KOPT-K1 (cell line): ENCODE measurements at regions not wholly inside any gene's neighbourhood (a gene's known extent, or its start where the extent isn't known, plus 50 kb on each side); places are given as distances from the start of the nearest gene placed in this dataset.

Source experiments
- H3K27ac ChIP-seq: fragments of 200-600 bp; sonication (generic); 2 replicates; pipeline ENCODE4 v1.5.1; 2016; ENCODE audit warnings: antibody characterized with exemption, mild to moderate bottlenecking, low read depth, low read length; ENCODE audit not compliant: poor library complexity, severe bottlenecking
- H3K36me3 ChIP-seq: fragments of 200-600 bp; sonication (generic); 2 replicates; pipeline ENCODE4 v1.5.1; 2017; ENCODE audit warnings: antibody characterized with exemption, mild to moderate bottlenecking, low read length, moderate library complexity; ENCODE audit not compliant: insufficient read depth
- H3K9me3 ChIP-seq: fragments of 200-600 bp; sonication (generic); 2 replicates; pipeline ENCODE4 v1.5.1; 2017; ENCODE audit warnings: antibody characterized with exemption, low read length, mild to moderate bottlenecking; ENCODE audit not compliant: insufficient read depth, poor library complexity, severe bottlenecking

DNA sequence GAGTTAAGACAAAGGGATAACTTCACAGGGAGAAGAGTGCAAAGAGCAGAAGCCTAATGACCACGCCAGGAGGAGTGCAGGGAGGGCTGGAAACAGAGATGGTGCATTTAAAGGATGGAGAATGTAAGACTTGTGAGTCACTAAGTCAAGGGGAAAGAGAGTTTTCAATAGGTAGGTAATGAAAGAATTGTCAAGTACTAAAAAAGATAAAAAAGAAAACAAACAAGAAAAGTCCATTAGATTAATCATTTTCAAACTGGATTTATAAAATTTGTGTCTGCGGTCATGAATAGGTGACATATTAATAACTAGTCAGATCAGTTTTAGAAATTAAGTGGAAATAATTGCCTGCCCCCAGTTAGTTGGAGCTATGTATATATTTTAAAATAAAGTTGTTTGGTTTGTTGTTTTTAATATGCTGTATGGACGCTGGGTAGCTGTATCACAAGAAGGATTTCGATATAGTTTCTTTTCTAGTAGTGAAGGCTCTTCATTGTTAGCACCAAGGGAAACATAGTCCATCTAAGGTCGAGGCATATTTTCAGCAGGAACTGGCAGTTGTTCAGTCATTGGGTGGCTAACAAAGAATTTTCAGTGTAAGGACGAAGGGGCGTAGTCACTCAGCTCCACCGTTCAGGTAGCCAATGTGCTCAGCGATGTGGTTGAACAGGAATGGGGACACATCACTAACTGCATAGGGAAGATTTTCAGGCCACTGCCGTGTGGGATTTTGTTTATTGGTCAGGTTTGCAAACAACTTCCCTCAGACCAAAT is 203.0 kb downstream of the TGFB2 start:
- Histone ChIP-seq H3K36me3 (no peaks in the 10 kb centered on the region), H3K27ac (no peak overlapping the region), H3K9me3 (no peaks in the 10 kb centered on the region)

DNA sequence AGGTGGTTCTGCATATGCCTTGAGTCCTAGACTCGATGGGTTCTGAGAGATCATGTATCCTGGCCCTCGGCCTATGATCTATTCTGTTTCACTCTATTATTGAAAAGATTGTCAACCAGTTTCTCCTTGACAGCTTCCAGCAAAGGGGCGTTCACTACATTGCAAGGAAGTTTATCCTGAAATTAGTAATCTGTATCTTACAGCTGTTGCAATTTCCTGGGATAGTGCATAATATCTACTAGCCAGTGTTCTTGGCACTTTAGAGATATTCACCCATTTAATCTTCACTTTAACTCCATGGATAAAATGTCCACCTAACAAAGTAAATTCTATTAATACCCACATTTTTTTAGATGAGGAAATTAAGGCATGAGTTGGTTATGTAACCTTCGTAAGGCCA is 203.6 kb downstream of the TGFB2 start:
- no peaks in the 10 kb centered on the region for H3K36me3 ChIP-seq
- H3K27ac ChIP-seq: no peak overlapping the region
- no peaks in the 10 kb centered on the region for H3K9me3 ChIP-seq

GRCh38 chr1:218553197-218553596 is 208.1 kb downstream of the TGFB2 start:
- Histone ChIP-seq H3K27ac (no peak overlapping the region), H3K36me3 (no peaks in the 10 kb centered on the region), H3K9me3 (no peaks in the 10 kb centered on the region)

DNA sequence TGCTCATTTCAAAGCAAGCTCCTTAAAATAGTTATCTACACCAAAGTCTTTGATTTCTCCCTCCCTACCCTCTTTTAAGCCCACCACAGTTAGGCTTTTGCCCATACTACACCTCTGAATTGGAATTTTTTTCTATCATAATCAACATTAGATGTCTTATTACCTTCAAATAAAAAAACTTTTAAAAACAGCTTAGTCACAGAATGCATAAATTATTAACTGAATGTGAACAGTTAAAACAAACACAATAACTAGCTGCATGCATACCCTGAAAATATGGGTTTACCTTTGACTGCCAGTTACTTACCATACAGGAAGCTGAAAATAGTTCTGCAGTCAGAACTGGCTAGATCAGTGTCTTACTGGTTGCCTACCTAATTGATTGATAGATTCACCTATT is 210.9 kb downstream of the TGFB2 start:
- no peak overlapping the region for H3K27ac ChIP-seq
- H3K36me3 ChIP-seq: no peaks in the 10 kb centered on the region
- no peaks in the 10 kb centered on the region for H3K9me3 ChIP-seq

DNA sequence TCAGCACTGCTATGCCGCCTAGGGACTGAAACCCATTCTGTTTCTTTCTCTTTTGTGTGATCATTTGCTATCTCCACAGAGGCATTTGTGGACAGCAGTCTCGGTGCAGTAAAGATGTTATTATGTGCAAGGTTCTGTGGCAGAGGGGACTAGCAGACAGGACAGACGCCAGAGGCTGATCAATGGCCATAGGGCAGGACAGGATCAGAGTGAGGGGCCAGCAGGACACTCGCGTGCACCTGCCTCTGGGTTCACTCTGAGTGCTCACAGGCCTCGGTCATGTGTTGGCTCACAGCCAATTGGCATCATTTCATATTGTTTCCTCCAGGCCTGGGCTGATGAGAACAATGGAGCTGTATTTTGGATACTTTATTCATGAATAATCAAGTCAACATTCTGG is 212.6 kb downstream of the TGFB2 start:
- Histone ChIP-seq H3K36me3 (no peaks in the 10 kb centered on the region), H3K9me3 (no peaks in the 10 kb centered on the region), H3K27ac (no peak overlapping the region)

DNA sequence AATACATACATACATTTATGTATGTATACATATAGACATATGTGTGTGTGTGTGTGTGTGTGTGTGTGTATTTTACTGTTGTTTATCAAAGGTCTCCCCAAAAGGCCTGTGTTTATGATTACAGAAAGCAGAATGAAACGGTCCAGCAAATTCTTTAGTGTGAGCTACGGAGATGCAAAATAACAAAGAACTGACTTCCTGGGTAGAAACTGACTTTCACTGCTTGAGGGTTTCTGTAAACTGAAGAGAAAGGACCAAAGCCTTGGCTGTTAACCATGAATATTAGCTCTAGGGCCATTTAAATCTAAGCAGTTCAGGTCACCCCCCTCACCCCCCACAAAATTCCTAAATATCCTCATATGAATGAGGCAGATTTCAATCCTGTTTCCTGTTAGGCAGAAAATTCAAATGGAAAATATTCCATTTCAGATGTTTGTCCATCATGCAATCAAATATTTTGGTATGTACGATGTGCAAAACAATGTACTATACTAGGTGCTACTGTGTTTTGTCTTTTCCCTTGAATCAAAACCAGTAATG is 213.2 kb downstream of the TGFB2 start:
- Histone ChIP-seq H3K36me3 (no peaks in the 10 kb centered on the region), H3K9me3 (no peaks in the 10 kb centered on the region), H3K27ac (no peak overlapping the region)

DNA sequence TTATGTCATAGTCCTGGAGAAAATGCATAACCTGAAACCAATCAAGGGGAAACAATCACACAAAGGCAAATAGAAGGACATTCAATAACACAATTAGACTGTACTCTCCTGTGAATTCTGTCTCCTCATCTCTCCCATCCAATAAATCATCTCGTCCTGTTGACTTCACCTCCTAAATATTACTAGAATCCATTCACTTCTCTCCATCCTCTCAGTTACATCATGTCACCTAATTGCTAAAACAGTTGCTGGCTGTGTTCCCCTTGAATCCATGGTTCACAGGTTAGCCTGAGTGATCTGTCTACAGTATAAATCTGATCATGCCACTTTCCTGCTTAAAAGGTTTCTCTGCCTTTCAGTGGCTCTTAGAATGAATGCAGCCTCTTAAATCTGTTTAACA is 220.2 kb downstream of the TGFB2 start:
- Histone ChIP-seq H3K9me3 (no peaks in the 10 kb centered on the region), H3K27ac (no peak overlapping the region), H3K36me3 (no peaks in the 10 kb centered on the region)

DNA sequence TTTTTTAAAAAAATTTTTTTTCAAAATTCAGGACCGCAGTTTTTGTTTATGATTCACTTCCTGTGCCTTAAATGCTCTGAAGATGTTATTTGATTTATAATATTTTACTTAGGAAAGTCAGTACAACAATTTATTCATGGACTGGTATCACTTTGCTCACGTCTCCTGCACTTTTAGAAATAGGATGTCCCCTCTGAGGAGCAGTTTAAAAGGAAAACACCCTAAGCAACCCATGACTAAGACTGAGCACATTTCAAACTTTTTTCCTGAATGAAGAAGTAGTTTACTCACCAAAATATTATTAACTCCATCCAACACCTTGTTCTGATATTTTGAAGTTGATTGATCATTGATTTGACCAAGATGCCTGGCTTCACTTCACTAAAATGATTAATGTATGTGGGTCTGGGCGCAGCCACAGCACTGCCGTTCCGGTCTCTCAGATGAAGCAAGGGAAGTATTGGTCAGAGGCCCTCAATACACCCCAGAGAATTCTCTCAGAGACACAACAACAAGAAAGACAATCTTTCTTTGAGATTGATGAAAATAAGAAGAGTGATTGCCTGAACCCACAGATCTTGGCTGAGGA is 223.9 kb downstream of the TGFB2 start:
- Histone ChIP-seq H3K9me3 (no peaks in the 10 kb centered on the region), H3K36me3 (no peaks in the 10 kb centered on the region), H3K27ac (no peak overlapping the region)

DNA sequence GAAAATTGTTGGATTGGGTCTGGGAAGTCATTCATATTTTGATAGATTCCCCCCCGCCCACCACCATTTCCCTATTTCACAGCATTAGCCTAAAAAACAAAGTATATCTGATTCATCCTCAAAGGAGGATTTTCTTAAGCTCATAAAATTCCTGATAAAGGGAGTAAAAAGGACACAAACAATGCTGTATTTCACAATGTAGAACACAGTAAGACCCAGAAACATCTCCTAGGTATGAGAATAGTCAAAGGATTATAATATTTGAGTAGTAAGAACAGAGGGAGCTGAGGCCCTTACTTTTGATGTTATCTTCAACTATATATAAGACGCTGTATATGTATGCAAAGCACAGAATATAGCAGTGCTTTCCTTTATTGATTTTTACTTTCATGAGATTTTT is 225.3 kb downstream of the TGFB2 start:
- Histone ChIP-seq H3K9me3 (no peaks in the 10 kb centered on the region), H3K36me3 (no peaks in the 10 kb centered on the region), H3K27ac (no peak overlapping the region)

GRCh38 chr1:218571491-218571890 is 226.4 kb downstream of the TGFB2 start:
- no peak overlapping the region for H3K27ac ChIP-seq
- H3K36me3 ChIP-seq: no peaks in the 10 kb centered on the region
- H3K9me3 ChIP-seq: no peaks in the 10 kb centered on the region

GRCh38 chr1:218572050-218572449 is 226.9 kb downstream of the TGFB2 start:
- Histone ChIP-seq H3K9me3 (no peaks in the 10 kb centered on the region), H3K36me3 (no peaks in the 10 kb centered on the region), H3K27ac (no peak overlapping the region)

DNA sequence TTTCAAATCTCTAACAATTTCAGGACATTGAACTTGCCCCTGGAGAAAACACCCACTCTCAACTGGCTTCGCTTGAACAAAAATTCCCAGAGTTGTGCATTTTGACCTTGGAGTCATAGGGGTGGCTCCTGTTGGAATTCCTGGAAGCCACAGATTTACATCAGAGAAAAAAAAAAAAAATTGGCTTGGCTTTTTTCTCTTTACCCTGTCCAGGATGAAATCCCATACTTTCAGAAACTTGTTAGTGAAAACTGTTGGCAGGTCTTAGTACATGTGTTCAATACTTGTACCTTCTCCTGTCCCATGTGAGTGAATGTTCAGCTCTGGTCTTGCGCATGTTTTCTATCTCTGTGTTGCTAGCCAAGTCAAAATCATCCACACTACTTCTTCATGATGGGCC is 228.8 kb downstream of the TGFB2 start:
- Histone ChIP-seq H3K9me3 (no peaks in the 10 kb centered on the region), H3K36me3 (no peaks in the 10 kb centered on the region), H3K27ac (no peak overlapping the region)

GRCh38 chr1:218575079-218575478 is 229.9 kb downstream of the TGFB2 start:
- Histone ChIP-seq H3K9me3 (no peaks in the 10 kb centered on the region), H3K27ac (no peak overlapping the region), H3K36me3 (no peaks in the 10 kb centered on the region)

DNA sequence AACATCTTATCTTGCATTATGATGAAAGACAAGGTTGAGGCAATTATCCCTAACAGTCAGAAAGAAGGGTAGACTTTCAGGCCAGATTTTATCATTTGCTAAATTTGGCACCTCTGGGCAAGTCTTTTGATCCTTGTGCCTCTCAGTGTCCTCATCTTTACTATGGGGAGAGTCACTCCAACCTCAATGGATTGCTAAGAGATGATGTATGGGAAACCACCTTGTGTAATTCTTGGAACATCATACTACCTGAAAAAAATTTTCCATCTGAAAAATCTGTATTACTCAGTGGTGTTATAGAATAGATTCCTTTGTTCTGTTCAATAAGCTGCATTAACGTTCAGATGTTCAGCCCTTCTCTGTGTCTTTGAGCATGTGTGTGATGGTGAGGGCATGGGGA is 230.7 kb downstream of the TGFB2 start:
- Histone ChIP-seq H3K27ac (no peak overlapping the region), H3K9me3 (no peaks in the 10 kb centered on the region), H3K36me3 (no peaks in the 10 kb centered on the region)

GRCh38 chr1:218582646-218583045 is 237.5 kb downstream of the TGFB2 start:
- H3K36me3 ChIP-seq: no peaks in the 10 kb centered on the region
- no peaks in the 10 kb centered on the region for H3K9me3 ChIP-seq
- H3K27ac ChIP-seq: no peak overlapping the region
